Cardiac muscle cell (in vitro differentiated cells and primary cell): ENCODE measurements at regions not wholly inside any gene's neighbourhood (a gene's known extent, or its start where the extent isn't known, plus 50 kb on each side); places are given as distances from the start of the nearest gene placed in this dataset.
"Not testable (repeated sequence)": the region's sequence is repeated elsewhere in the genome, so short reads cannot be mapped to it uniquely, and the experiment has no call there.

Source experiments
- DNase-seq, 2 donors: peaks; one replicate each; pipeline versions ENCODE4 v3.0.0 to v3.0.0-alpha.2; 2010 to 2017; ENCODE audit warnings: low read depth in 1 of 2, low spot score in 1 of 2
- H3K27ac ChIP-seq: fragments of 200-600 bp; sonication (generic); 2 replicates; pipeline ENCODE4 v1.5.1; 2016
- H3K27me3 ChIP-seq: fragments of 200-600 bp; sonication (generic); 2 replicates; pipeline ENCODE4 v1.6.0; 2016; ENCODE audit warnings: control low read depth
- H3K36me3 ChIP-seq: fragments of 200-600 bp; sonication (generic); 2 replicates; pipeline ENCODE4 v1.5.1; 2016; ENCODE audit warnings: control low read depth
- H3K4me1 ChIP-seq: fragments of 200-600 bp; sonication (generic); 2 replicates; pipeline ENCODE4 v1.8.1; 2017; ENCODE audit warnings: low read depth, mild to moderate bottlenecking, mixed run types
- H3K4me3 ChIP-seq: fragments of 200-600 bp; sonication (generic); 2 replicates; pipeline ENCODE4 v1.5.1; 2016; ENCODE audit warnings: mild to moderate bottlenecking
- H3K9me3 ChIP-seq: fragments of 200-600 bp; sonication (generic); 2 replicates; pipeline ENCODE4 v1.5.1; 2017; ENCODE audit warnings: low read depth, mild to moderate bottlenecking, control low read depth
- TF ChIP-seq, protein P1 (sequence below): IDR thresholded peaks from 2 replicates; pipeline ENCODE4 v1.5.1; 2012; ENCODE audit warnings: low read depth, mild to moderate bottlenecking, low read length

DNA sequence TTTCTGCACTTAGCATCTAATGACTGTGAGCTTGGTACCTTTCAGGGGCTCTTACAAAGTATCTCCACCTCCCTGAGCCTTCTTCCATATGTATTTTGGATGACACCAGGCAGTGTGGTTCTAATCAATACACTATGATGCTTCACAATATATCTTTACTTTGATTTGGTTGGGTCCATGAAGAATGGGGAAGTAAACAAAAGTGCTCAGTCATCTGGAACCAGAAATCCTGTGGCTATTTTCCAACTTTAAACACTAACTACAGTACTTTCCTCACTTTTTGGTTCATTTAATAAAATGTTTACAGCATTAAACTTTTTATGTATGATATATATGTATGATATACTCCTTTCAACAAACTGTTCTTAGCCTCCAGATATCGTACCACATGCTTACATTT is 216.4 kb upstream of the AFF2 start:
- Histone ChIP-seq H3K36me3 (no peaks in the 10 kb centered on the region), H3K27ac (no peak overlapping the region), H3K4me1 (no peaks in the 10 kb centered on the region), H3K4me3 (no peak overlapping the region), H3K27me3 (no peaks in the 10 kb centered on the region), H3K9me3 (no peaks in the 10 kb centered on the region)
- TF ChIP-seq, protein P1, sequence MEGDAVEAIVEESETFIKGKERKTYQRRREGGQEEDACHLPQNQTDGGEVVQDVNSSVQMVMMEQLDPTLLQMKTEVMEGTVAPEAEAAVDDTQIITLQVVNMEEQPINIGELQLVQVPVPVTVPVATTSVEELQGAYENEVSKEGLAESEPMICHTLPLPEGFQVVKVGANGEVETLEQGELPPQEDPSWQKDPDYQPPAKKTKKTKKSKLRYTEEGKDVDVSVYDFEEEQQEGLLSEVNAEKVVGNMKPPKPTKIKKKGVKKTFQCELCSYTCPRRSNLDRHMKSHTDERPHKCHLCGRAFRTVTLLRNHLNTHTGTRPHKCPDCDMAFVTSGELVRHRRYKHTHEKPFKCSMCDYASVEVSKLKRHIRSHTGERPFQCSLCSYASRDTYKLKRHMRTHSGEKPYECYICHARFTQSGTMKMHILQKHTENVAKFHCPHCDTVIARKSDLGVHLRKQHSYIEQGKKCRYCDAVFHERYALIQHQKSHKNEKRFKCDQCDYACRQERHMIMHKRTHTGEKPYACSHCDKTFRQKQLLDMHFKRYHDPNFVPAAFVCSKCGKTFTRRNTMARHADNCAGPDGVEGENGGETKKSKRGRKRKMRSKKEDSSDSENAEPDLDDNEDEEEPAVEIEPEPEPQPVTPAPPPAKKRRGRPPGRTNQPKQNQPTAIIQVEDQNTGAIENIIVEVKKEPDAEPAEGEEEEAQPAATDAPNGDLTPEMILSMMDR: no peak
- DNase-seq: no peak

DNA sequence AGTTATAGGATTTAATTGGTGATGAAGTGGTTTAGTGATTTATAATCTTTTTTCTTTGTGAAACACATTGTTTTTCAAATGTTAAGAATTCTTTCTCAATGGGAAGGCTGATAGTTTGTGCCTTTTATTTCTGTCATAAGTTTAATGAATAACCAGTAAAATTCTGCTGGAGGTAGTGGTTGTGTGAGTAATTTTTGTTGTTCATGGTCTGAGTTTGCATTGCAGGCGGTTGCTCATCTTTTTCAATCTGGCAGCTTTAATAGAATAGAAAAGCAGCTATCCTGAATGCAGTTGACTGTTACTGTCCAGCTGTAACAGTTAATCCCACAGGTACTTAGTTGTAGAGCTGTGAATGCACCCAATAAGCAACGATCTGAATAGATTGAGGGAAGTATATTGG is 215.6 kb upstream of the AFF2 start:
- H3K9me3 ChIP-seq: no peaks in the 10 kb centered on the region
- DNase-seq: no peak
- H3K4me1 ChIP-seq: no peaks in the 10 kb centered on the region

DNA sequence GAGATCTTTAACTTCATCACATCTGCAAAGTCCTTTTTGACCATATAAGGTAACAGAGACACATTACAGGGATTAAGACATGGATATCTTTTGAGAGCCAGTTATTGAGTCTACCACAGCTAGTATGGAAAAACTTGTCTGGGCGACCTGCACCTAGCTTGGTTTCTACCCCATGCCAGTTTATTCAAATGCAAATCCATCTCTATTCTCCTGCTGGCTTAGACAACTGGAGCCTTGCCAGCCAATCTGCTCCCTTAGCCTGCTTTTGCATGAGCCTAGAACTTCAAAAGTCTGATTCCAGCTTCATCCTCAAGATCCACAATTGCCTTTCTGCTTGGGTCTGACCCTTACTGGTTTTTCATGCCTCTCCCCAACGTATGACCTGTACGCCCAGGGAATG is 212.0 kb upstream of the AFF2 start:
- no peaks in the 10 kb centered on the region for H3K27me3 ChIP-seq
- H3K36me3 ChIP-seq: no peaks in the 10 kb centered on the region
- H3K27ac ChIP-seq: no peak overlapping the region
- no peak for DNase-seq
- peaks cover 3% of the 10 kb centered on the region for H3K9me3 ChIP-seq
- TF ChIP-seq, protein P1: no peak
- no peak overlapping the region for H3K4me3 ChIP-seq
- no peaks in the 10 kb centered on the region for H3K4me1 ChIP-seq

More for the DNA sequence above, 215.6 kb upstream of the AFF2 start:
- no peaks in the 10 kb centered on the region for H3K36me3 ChIP-seq
- H3K27ac ChIP-seq: no peak overlapping the region
- TF ChIP-seq, protein P1: no peak
- no peak overlapping the region for H3K4me3 ChIP-seq
- no peaks in the 10 kb centered on the region for H3K27me3 ChIP-seq

DNA sequence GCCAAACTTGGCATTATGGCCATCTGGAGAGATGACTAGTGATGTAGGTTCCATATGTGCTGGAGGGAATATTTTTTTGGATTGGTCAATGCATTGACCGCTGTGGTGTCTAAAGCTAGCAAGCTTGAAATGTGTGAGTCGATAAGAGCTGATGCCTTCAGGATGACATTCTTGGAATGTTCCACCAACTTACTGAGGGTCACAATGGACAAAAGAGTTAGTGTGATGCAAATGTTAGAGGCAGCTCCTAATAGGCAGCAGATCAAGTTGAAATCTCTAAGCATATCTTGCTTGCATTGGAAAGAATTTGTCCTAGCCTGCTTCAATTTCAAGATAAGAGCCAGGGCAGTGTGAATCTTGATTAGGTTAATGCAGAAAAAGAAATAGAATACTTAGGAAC is 210.4 kb upstream of the AFF2 start:
- H3K4me1 ChIP-seq: no peaks in the 10 kb centered on the region
- H3K27ac ChIP-seq: no peak overlapping the region
- peaks cover 3% of the 10 kb centered on the region for H3K9me3 ChIP-seq
- H3K4me3 ChIP-seq: no peak overlapping the region
- TF ChIP-seq, protein P1: no peak
- no peak for DNase-seq
- no peaks in the 10 kb centered on the region for H3K36me3 ChIP-seq
- H3K27me3 ChIP-seq: no peaks in the 10 kb centered on the region

DNA sequence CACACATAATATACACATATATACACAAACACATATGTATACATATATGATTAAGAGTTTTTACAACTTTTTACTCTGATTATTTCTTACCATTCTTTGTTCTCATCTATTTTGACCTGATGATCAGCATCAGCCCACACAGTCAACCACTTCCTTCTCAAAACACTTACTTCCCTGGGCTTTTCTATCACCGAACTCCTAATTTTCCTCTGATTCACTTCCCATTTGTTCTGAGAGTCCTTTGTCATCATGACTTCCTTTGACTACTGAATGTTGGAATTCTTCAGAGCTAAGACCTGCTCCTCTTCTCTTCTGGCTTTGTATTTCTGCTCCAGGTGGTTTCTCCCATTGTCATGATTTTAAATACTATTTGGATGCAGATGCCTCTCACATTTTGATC is 209.5 kb upstream of the AFF2 start:
- TF ChIP-seq, protein P1: no peak
- Histone ChIP-seq H3K4me3 (no peak overlapping the region), H3K27ac (no peak overlapping the region), H3K4me1 (no peaks in the 10 kb centered on the region), H3K36me3 (no peaks in the 10 kb centered on the region), H3K27me3 (no peaks in the 10 kb centered on the region), H3K9me3 (peaks cover 3% of the 10 kb centered on the region)
- no peak for DNase-seq

DNA sequence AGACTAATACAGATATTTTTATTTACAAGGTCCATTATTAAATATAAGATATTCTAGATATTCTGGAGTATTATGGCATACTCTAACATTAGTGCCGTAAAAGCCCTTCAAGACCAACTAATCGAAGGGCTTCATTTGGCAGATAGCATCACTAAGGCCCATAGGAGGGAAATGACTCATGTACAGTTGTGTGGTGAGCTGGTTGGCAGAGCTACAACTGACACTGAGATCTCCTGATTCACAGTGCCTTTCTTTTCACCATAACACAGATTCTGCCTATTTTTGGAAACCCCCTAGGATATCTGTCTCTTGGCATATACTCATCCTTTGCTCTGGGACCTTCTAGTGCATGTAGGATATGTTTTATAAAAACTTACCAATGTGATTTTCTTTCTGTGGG is 201.7 kb upstream of the AFF2 start:
- Histone ChIP-seq H3K27me3 (no peaks in the 10 kb centered on the region), H3K27ac (no peak overlapping the region), H3K4me3 (no peak overlapping the region), H3K4me1 (no peaks in the 10 kb centered on the region), H3K9me3 (no peaks in the 10 kb centered on the region), H3K36me3 (no peaks in the 10 kb centered on the region)
- no peak for DNase-seq
- TF ChIP-seq, protein P1: no peak

DNA sequence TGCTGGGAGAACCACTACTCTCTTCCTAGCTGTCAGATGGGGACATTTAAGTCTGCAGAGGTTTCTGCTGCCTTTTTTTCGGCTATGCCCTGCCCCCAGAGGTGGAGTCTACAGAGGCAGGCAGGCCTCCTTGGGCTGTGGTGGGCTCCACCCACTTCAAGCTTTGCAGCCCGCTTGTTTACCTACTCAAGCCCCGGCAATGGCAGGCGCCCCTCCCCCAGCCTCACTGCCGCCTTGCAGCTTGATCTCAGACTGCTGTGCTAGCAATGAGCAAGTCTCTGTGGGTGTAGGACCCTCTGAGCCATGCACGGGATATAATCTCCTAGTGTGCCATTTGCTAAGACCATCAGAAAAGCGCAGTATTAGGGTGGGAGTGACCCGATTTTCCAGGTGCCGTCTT is 195.2 kb upstream of the AFF2 start:
- not testable (repeated sequence) for DNase-seq, H3K4me1 ChIP-seq, H3K36me3 ChIP-seq, H3K9me3 ChIP-seq, H3K27ac ChIP-seq, H3K27me3 ChIP-seq, H3K4me3 ChIP-seq
